Memory B cell (primary cell): ENCODE measurements at regions not wholly inside any gene's neighbourhood (a gene's known extent, or its start where the extent isn't known, plus 50 kb on each side); places are given as distances from the start of the nearest gene placed in this dataset.
"Not testable (repeated sequence)": the region's sequence is repeated elsewhere in the genome, so short reads cannot be mapped to it uniquely, and the experiment has no call there.

ENCODE experiments used
- ATAC-seq: fragments of 150-1000 bp; cut with Tn5 transposase; 2 replicates; pipeline ENCODE4 v1.10.0; 2021; ENCODE audit warnings: low read depth, mild to moderate bottlenecking, moderate library complexity
- DNase-seq, 2 donors: peaks; one replicate each; pipeline ENCODE4 v3.0.0; 2022; ENCODE audit warnings: low spot score in 2 of 2
- H3K27ac Mint-ChIP-seq: one replicate; pipeline ENCODE4 v1.8.0; 2022; ENCODE audit warnings: mild to moderate bottlenecking, moderate library complexity, mixed read lengths
- H3K27me3 Mint-ChIP-seq: one replicate; pipeline ENCODE4 v1.8.0; 2022; ENCODE audit warnings: mixed read lengths
- H3K36me3 Mint-ChIP-seq: one replicate; pipeline ENCODE4 v1.8.0; 2022; ENCODE audit warnings: mild to moderate bottlenecking, mixed read lengths
- H3K4me1 Mint-ChIP-seq: one replicate; pipeline ENCODE4 v1.8.0; 2022; ENCODE audit warnings: mixed read lengths
- H3K4me3 Mint-ChIP-seq: one replicate; pipeline ENCODE4 v1.8.0; 2022; ENCODE audit warnings: mild to moderate bottlenecking, moderate library complexity, mixed read lengths
- H3K9me3 Mint-ChIP-seq: one replicate; pipeline ENCODE4 v1.8.0; 2022; ENCODE audit warnings: mixed read lengths

DNA sequence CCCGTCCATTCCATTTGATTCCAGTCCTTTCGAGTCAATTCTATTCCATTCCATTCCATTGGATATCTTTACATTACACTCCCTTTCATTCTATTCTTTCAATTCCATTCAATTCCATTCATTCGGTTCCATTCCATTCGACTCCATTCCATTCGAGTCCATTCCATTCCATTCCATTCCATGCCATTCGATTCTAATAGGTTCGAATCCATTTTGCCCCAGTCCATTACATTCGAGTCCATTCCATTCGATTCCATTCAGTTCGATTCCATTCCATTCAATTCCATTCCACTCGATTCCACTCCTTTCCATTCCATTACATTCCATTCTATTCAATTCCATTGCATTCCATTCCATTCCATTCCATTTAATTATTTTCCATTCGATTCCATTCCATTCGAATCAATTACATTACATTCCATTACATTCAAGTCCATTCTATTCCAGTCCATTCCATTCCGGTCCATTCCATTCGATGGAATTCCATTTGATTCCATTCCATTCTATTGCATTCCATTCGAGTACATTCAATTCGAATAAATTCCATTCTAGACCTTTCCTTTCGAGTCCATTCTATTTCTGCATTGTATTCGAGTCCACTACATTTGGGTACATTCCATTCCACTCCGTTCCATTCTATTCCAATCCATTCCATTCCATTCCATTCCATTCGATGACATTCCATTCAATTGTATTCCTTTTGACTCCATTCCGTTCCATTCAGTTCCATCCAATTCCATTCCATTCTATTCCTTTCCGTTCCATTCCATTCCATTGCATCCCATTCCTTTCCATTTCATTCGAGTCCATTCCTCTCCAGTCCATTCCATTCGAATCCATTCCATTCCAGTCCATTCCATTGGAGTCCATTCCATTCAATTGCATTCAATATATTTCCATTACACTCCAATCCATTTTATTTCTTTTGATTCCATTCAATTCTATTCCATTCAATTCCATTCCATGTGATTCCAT lies 2604.8 kb upstream of the TPTE start:
- Mint-ChIP-seq H3K4me1 (no peaks in the 10 kb centered on the region), H3K36me3 (peaks cover 36% of the 10 kb centered on the region), H3K4me3 (no peak overlapping the region), H3K27ac (no peak overlapping the region), H3K27me3 (no peaks in the 10 kb centered on the region), H3K9me3 (peaks cover 12% of the 10 kb centered on the region)
- no peak for DNase-seq
- no peak for ATAC-seq

DNA sequence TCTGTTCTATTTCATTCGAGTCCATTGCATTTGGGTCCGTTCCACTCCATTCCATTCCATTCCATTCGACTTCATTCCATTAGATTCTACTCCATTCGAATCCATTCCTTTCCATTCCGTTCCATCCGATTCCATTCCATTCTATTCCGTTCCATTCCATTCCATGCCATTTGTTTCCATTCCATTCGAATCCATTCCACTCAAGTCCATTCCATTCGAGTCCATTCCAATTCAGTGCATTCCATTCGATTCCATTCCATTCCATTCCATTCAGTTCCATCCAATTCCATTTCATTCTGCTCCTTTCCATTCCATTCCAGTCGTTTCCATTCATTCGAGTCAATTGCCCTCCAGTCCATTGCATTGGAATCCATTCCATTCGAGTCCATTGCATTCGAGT lies 2603.7 kb upstream of the TPTE start:
- no peak overlapping the region for H3K4me3 Mint-ChIP-seq
- no peak for ATAC-seq
- no peak overlapping the region for H3K27ac Mint-ChIP-seq
- H3K36me3 Mint-ChIP-seq = peaks cover 46% of the 10 kb centered on the region
- no peaks in the 10 kb centered on the region for H3K27me3 Mint-ChIP-seq
- DNase-seq = no peak
- no peaks in the 10 kb centered on the region for H3K4me1 Mint-ChIP-seq
- H3K9me3 Mint-ChIP-seq = peaks cover 23% of the 10 kb centered on the region

DNA sequence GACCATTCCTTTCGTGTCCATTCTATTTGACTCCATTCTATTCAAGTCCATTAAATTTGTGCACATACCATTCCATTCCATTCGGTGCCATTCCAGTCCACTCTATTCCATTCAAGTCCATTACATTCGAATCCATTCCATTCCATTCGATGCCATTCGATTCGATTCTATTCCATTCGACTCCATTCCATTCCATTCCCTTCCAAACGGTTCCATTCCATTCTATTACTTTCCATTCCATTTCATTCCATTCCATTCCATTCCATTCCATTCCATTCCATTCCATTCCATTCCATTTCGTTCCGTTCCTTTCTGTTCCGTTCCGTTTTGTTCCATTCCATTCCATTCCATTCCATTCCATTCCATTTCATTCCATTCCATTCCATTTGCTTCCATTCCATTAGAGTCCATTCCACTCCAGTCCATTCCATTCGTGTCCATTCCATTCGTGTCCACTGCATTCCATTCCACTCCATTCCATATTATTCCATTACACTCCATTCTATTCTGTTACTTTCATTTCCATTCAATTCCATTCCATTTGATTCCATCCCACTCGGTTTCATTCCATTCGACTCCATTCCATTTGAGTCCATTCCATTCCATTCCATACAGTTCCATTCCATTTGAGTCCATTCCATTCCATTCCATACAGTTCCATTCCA lies 2595.3 kb upstream of the TPTE start:
- peaks cover 74% of the 10 kb centered on the region for H3K36me3 Mint-ChIP-seq
- not testable (repeated sequence) for H3K27ac Mint-ChIP-seq, ATAC-seq, H3K4me1 Mint-ChIP-seq, H3K4me3 Mint-ChIP-seq, DNase-seq, H3K27me3 Mint-ChIP-seq
- H3K9me3 Mint-ChIP-seq = peaks cover 98% of the 10 kb centered on the region

DNA sequence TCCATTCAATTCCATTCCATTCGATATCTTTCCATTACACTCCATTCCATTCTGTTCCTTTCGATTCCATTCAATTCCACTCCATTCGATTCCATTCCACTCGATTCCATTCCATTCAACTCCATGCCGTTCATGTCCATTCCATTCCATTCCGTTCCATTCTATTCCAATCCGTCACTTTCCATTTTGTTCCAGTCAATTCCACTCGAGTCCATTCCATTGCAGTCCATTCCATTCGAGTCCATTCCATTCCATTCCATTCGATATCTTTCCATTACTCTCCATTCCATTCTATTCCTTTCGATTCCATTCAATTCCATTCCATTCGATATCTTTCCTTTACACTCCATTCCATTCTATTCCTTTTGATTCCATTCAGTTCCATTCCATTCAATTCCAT lies 2592.9 kb upstream of the TPTE start:
- not testable (repeated sequence) for H3K27ac Mint-ChIP-seq, H3K4me1 Mint-ChIP-seq, H3K27me3 Mint-ChIP-seq, ATAC-seq, H3K4me3 Mint-ChIP-seq, DNase-seq
- H3K36me3 Mint-ChIP-seq = peaks cover 70% of the 10 kb centered on the region
- peaks cover 96% of the 10 kb centered on the region for H3K9me3 Mint-ChIP-seq

DNA sequence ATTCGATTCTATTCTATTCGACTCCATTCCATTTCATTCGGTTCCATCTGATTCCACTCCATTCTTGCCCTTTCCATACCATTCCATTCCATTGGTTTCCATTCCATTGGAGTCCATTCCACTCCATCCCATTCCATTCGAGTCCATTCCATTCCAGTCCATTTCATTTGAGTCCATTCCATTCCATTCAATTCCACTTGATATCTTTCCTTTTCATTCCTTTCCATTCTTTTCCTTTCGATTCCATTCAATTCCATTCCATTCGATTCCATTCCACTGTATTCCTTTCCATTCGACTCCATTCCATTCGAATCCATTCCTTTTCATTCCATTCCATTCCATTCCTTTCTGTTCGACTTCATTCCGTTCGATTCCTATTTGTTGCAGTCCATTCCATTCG lies 2591.8 kb upstream of the TPTE start:
- H3K27ac Mint-ChIP-seq, DNase-seq, H3K4me3 Mint-ChIP-seq, H3K27me3 Mint-ChIP-seq, H3K4me1 Mint-ChIP-seq, ATAC-seq: not testable (repeated sequence)
- peaks cover 68% of the 10 kb centered on the region for H3K36me3 Mint-ChIP-seq
- H3K9me3 Mint-ChIP-seq = peaks cover 96% of the 10 kb centered on the region

DNA sequence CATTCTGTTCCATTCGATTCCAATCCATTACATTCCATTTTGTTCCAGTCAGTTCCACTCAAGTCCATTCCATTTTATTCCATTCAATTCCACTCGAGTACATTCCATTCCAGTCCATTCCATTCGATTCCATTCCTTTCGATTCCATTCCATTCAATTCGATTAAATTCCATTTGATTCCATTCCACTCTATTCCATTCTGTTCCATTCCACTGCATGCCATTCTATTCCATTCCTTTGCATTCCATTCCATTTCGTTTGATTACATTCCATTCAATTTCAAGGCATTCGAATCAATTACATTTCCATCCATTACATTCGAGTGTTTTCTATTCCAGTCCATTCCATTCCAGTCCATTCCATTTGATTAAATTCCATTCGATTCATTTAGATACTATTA lies 2590.9 kb upstream of the TPTE start:
- peaks cover 71% of the 10 kb centered on the region for H3K36me3 Mint-ChIP-seq
- ATAC-seq = not testable (repeated sequence)
- peaks cover 96% of the 10 kb centered on the region for H3K9me3 Mint-ChIP-seq

DNA sequence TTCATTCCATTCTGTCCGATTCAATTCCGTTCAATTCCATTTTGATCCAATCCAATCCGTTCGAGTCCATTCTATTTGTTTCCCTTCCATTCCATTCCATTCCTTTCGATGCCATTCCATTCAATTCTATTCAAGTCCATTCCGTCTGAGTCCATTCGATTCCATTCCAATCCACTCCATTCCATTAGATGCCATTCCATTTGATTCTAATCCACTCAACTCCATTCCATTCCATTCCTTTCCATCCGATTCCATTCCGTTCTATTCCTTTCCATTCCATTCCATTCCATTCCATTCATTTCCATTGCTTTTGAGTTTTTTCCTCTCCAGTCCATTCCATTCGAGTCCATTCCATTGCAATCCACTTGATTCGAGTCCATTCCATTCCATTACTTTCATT lies 2589.3 kb upstream of the TPTE start:
- Mint-ChIP-seq H3K36me3 (peaks cover 72% of the 10 kb centered on the region), H3K9me3 (peaks cover 96% of the 10 kb centered on the region)
- ATAC-seq, H3K27me3 Mint-ChIP-seq, DNase-seq, H3K4me3 Mint-ChIP-seq, H3K4me1 Mint-ChIP-seq, H3K27ac Mint-ChIP-seq: not testable (repeated sequence)

More for the DNA sequence above, 2590.9 kb upstream of the TPTE start:
- H3K4me3 Mint-ChIP-seq, H3K27me3 Mint-ChIP-seq, H3K4me1 Mint-ChIP-seq, DNase-seq, H3K27ac Mint-ChIP-seq: not testable (repeated sequence)

DNA sequence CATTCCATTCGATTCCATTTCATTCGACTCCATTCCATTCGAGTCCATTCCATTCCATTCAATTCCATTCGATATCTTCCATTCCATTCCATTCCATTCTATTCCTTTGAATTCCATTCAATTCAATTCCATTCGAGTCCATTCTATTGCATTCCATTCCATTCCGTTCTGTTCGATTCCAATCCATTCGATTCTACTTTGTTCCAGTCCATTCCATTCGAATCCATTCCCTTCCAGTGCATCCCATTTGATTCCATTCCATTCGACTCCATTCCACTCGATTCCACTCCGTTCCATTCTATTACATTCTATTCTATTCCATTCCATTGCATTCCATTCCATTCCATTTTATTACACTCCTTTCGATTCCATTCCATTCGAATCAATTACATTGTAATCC lies 2588.5 kb upstream of the TPTE start:
- H3K4me3 Mint-ChIP-seq, H3K27me3 Mint-ChIP-seq, H3K4me1 Mint-ChIP-seq, DNase-seq, ATAC-seq, H3K27ac Mint-ChIP-seq: not testable (repeated sequence)
- peaks cover 74% of the 10 kb centered on the region for H3K36me3 Mint-ChIP-seq
- H3K9me3 Mint-ChIP-seq = peaks cover 96% of the 10 kb centered on the region

DNA sequence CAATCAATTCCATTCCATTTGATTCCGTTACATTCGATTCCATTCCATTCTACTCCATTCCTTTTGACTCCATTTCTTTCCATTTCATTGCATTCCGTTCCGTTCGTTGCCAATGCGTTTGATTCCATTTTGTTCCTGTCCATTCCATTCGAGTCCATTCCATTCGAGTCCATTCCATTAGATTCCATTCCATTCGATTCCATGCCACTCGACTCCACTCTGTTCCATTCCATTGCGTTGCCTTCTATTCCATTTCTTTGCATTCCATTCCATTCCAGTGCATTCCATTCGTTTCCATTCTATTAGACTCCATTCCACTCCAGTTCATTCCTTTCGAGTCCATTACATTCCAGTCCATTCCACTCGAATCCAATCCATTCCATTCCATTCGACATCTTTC lies 2587.5 kb upstream of the TPTE start:
- Mint-ChIP-seq H3K9me3 (peaks cover 94% of the 10 kb centered on the region), H3K36me3 (peaks cover 69% of the 10 kb centered on the region), H3K4me3 (no peak overlapping the region), H3K27ac (no peak overlapping the region), H3K4me1 (peaks cover 6% of the 10 kb centered on the region), H3K27me3 (no peaks in the 10 kb centered on the region)
- DNase-seq (no peak), ATAC-seq (no peak)

DNA sequence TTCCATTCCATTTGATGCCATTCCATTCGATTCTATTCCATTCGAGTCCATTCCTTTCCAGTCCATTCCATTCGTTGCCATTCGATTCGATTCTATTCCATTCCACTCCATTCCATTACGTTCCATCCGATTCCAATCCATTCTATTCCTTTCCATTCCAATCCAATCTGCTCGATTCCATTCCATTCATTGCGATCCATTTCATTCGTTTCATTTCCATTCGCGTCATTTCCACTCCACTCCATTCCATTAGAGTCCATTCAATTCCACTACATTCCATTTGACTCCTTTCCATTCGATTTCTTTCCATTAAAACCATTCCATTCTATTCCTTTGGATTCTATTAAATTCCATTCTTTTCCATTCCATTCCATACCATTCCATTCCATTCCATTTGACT lies 2584.1 kb upstream of the TPTE start:
- H3K36me3 Mint-ChIP-seq = peaks cover 73% of the 10 kb centered on the region
- not testable (repeated sequence) for H3K4me3 Mint-ChIP-seq, H3K27me3 Mint-ChIP-seq, DNase-seq, H3K27ac Mint-ChIP-seq, ATAC-seq
- peaks cover 10% of the 10 kb centered on the region for H3K4me1 Mint-ChIP-seq
- H3K9me3 Mint-ChIP-seq = peaks cover 97% of the 10 kb centered on the region

DNA sequence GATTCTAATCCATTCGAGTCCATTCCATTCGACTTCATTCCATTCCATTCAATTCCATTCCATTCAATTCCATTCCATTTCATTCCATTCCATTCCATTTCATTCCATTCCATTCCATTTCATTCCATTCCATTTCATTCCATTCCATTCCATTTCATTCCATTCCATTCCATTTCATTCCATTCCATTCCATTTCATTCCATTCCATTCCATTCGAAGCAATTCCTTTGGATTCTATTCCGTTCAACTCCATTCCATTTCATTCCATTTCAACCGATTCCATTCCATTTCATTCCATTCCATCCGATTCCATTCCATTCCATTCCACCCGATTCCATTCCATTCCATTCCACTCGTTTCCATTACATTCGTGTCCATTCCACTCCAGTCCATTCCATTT lies 2583.2 kb upstream of the TPTE start:
- H3K27me3 Mint-ChIP-seq, DNase-seq, ATAC-seq, H3K4me3 Mint-ChIP-seq, H3K27ac Mint-ChIP-seq: not testable (repeated sequence)
- H3K9me3 Mint-ChIP-seq = peaks cover 97% of the 10 kb centered on the region
- H3K36me3 Mint-ChIP-seq = peaks cover 71% of the 10 kb centered on the region
- peaks cover 13% of the 10 kb centered on the region for H3K4me1 Mint-ChIP-seq

DNA sequence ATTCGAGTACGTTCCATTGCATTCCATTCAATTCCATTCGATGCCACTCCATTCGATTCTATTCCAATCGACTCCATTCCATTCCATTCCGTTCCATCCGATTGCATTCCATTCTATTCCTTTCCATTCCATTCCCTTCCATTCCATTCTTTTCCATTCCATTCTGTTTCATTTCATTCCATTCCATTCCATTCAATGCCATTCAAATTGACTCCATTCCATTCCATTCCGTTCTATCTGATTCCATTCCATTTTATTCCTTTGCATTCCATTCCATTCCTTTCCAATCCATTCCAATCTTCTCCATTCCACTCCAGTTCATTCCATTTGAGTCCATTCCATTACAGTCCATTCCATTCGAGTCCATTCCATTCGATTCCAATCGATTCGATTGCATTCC lies 2580.0 kb upstream of the TPTE start:
- ATAC-seq = not testable (repeated sequence)

DNA sequence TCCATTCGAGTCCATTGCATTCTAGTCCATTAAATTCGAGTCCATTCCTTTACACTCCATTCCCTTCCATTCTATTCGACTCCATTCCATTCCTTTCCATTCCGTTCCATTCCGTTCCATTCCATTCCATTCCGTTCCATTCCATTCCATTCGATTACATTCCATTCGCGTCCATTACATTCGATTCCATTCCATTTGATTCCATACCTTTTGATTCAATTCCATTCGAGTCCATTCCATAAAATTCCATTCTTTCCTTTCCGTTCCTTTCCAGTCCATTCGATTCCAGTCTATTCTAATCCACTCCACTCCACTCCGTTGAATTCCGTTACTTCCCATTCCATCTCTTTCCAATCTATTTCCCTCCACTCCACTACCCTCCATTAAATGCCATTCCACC lies 2579.2 kb upstream of the TPTE start:
- Mint-ChIP-seq H3K9me3 (peaks cover 97% of the 10 kb centered on the region), H3K36me3 (peaks cover 82% of the 10 kb centered on the region), H3K4me1 (peaks cover 13% of the 10 kb centered on the region)
- H3K27me3 Mint-ChIP-seq, ATAC-seq, H3K4me3 Mint-ChIP-seq, DNase-seq, H3K27ac Mint-ChIP-seq: not testable (repeated sequence)

More for the DNA sequence above, 2580.0 kb upstream of the TPTE start:
- Mint-ChIP-seq H3K4me1 (peaks cover 13% of the 10 kb centered on the region), H3K36me3 (peaks cover 79% of the 10 kb centered on the region), H3K9me3 (peaks cover 96% of the 10 kb centered on the region)
- H3K27me3 Mint-ChIP-seq, DNase-seq, H3K4me3 Mint-ChIP-seq, H3K27ac Mint-ChIP-seq: not testable (repeated sequence)

DNA sequence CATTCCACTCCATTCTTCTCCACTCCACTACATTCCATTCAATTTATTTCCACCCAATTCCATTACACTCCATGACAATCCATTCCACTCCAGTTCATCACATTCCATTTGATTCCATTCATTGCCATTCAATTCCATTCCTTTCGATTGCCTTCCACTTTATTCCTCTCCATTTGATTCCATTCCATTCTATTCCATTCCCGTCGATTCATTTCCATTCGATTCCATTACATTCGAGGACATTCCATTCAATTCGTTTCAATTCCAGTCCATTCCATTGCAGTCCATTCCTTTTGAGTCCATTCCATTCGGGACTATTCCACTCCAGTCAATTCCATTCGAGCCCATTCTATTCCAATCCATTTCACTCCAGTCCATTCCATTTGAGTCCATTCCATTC lies 2577.8 kb upstream of the TPTE start:
- peaks cover 83% of the 10 kb centered on the region for H3K36me3 Mint-ChIP-seq
- peaks cover 97% of the 10 kb centered on the region for H3K9me3 Mint-ChIP-seq
- DNase-seq, ATAC-seq, H3K27me3 Mint-ChIP-seq, H3K4me3 Mint-ChIP-seq, H3K27ac Mint-ChIP-seq: not testable (repeated sequence)
- peaks cover 13% of the 10 kb centered on the region for H3K4me1 Mint-ChIP-seq
